ENCODE measurements at regions not wholly inside any gene's neighbourhood (a gene's known extent, or its start where the extent isn't known, plus 50 kb on each side); places are given as distances from the start of the nearest gene placed in this dataset.

- no peak for DNase-seq (ENCODE audit: low read depth)
Observed at GRCh38 chr4:160217352-160217751, 1114.5 kb downstream of the RAPGEF2 start.

GRCh38 chr4:160224049-160224448 lies 1121.2 kb downstream of the RAPGEF2 start:
- DNase-seq (ENCODE audit: low read depth) = no peak

- DNase-seq (ENCODE audit: low read depth) = no peak
Observed at GRCh38 chr4:160233141-160233540, 1130.3 kb downstream of the RAPGEF2 start.

GRCh38 chr4:160235285-160235684 lies 1132.4 kb downstream of the RAPGEF2 start:
- DNase-seq (ENCODE audit: low read depth) = no peak

GRCh38 chr4:160235771-160236170 lies 1132.9 kb downstream of the RAPGEF2 start:
- DNase-seq (ENCODE audit: low read depth) = no peak

- no peak for DNase-seq (ENCODE audit: low read depth)
Observed at GRCh38 chr4:160238790-160239189, 1135.9 kb downstream of the RAPGEF2 start.

- no peak for DNase-seq (ENCODE audit: low read depth)
Observed at GRCh38 chr4:160247091-160247656, 1144.3 kb downstream of the RAPGEF2 start.

GRCh38 chr4:160251522-160252170 lies 1148.8 kb downstream of the RAPGEF2 start:
- no peak for DNase-seq (ENCODE audit: low read depth)

GRCh38 chr4:160257318-160257717 lies 1154.4 kb downstream of the RAPGEF2 start:
- DNase-seq (ENCODE audit: low read depth) = no peak

- no peak for DNase-seq (ENCODE audit: low read depth)
Observed at GRCh38 chr4:160265014-160265413, 1162.1 kb downstream of the RAPGEF2 start.

GRCh38 chr4:160265836-160266235 lies 1163.0 kb downstream of the RAPGEF2 start:
- no peak for DNase-seq (ENCODE audit: low read depth)

- no peak for DNase-seq (ENCODE audit: low read depth)
Observed at GRCh38 chr4:160276785-160277325, 1174.0 kb downstream of the RAPGEF2 start.

GRCh38 chr4:160283081-160283480 lies 1180.2 kb downstream of the RAPGEF2 start:
- DNase-seq (ENCODE audit: low read depth) = no peak

GRCh38 chr4:160284516-160284915 lies 1181.6 kb downstream of the RAPGEF2 start:
- no peak for DNase-seq (ENCODE audit: low read depth)

- DNase-seq (ENCODE audit: low read depth) = no peak
Observed at GRCh38 chr4:160286051-160286450, 1183.2 kb downstream of the RAPGEF2 start.

- DNase-seq (ENCODE audit: low read depth) = no peak
Observed at GRCh38 chr4:160296476-160296875, 1193.6 kb downstream of the RAPGEF2 start.

GRCh38 chr4:160299177-160299576 lies 1196.3 kb downstream of the RAPGEF2 start:
- no peak for DNase-seq (ENCODE audit: low read depth)

GRCh38 chr4:160299608-160300007 lies 1196.7 kb downstream of the RAPGEF2 start:
- DNase-seq (ENCODE audit: low read depth) = no peak

- no peak for DNase-seq (ENCODE audit: low read depth)
Observed at GRCh38 chr4:160316036-160316435, 1213.2 kb downstream of the RAPGEF2 start.

- DNase-seq (ENCODE audit: low read depth) = no peak
Observed at GRCh38 chr4:160318567-160319220, 1215.8 kb downstream of the RAPGEF2 start.

GRCh38 chr4:160319221-160319867 lies 1216.5 kb downstream of the RAPGEF2 start:
- DNase-seq (ENCODE audit: low read depth) = no peak

GRCh38 chr4:160319868-160320260 lies 1217.0 kb downstream of the RAPGEF2 start:
- no peak for DNase-seq (ENCODE audit: low read depth)

GRCh38 chr4:160326110-160326509 lies 1223.2 kb downstream of the RAPGEF2 start:
- DNase-seq (ENCODE audit: low read depth) = no peak
